Parathyroid adenoma (tissue), 2 donors: ENCODE measurements at regions not wholly inside any gene's neighbourhood (a gene's known extent, or its start where the extent isn't known, plus 50 kb on each side); places are given as distances from the start of the nearest gene placed in this dataset.

ENCODE experiments used
- H2AFZ ChIP-seq: fragments of 300-600 bp; sonication (generic); one replicate; pipeline ENCODE4 v1.7.0; 2017; ENCODE audit warnings: antibody characterized with exemption, mild to moderate bottlenecking
- H3K27ac ChIP-seq: fragments of 300-600 bp; sonication (generic); one replicate; pipeline ENCODE4 v1.7.0; 2017
- H3K27me3 ChIP-seq: fragments of 300-600 bp; sonication (generic); one replicate; pipeline ENCODE4 v1.7.0; 2017; ENCODE audit warnings: low read length; ENCODE audit not compliant: control insufficient read depth, insufficient read depth
- H3K36me3 ChIP-seq: fragments of 300-600 bp; sonication (generic); one replicate; pipeline ENCODE4 v1.7.0; 2017; ENCODE audit warnings: low read length; ENCODE audit not compliant: control insufficient read depth, insufficient read depth
- H3K4me1 ChIP-seq: fragments of 300-600 bp; sonication (generic); one replicate; pipeline ENCODE4 v1.7.0; 2017; ENCODE audit warnings: control low read depth
- H3K4me2 ChIP-seq: fragments of 300-600 bp; sonication (generic); one replicate; pipeline ENCODE4 v1.7.0; 2017; ENCODE audit warnings: low read length
- H3K4me3 ChIP-seq: fragments of 300-600 bp; sonication (generic); one replicate; pipeline ENCODE4 v1.7.0; 2017; ENCODE audit warnings: low read depth, low read length
- H3K79me2 ChIP-seq: fragments of 300-600 bp; sonication (generic); one replicate; pipeline ENCODE4 v1.7.0; 2017; ENCODE audit warnings: control low read depth
- H3K9ac ChIP-seq: fragments of 300-600 bp; sonication (generic); one replicate; pipeline ENCODE4 v1.7.0; 2017; ENCODE audit warnings: mild to moderate bottlenecking
- H3K9me3 ChIP-seq: fragments of 300-600 bp; sonication (generic); one replicate; pipeline ENCODE4 v1.7.0; 2017; ENCODE audit warnings: low read length; ENCODE audit not compliant: control insufficient read depth
- CTCF ChIP-seq: fragments of 300-600 bp; sonication (generic); IDR thresholded peaks from one replicate; pipeline ENCODE4 v1.7.0; 2017; ENCODE audit warnings: antibody characterized with exemption, mild to moderate bottlenecking
- donor health status: primary hyperparathyroidism.

GRCh38 chr4:152161676-152162330 lies 374.1 kb downstream of the FBXW7 start:
- Histone ChIP-seq H3K9ac (no peak overlapping the region), H2AFZ (no peak overlapping the region), H3K36me3 (no peaks in the 10 kb centered on the region), H3K4me2 (no peak overlapping the region), H3K9me3 (no peaks in the 10 kb centered on the region), H3K4me3 (no peak overlapping the region), H3K27me3 (no peaks in the 10 kb centered on the region), H3K27ac (no peak overlapping the region), H3K4me1 (no peaks in the 10 kb centered on the region), H3K79me2 (no peaks in the 10 kb centered on the region)
- no peak for TF ChIP-seq CTCF

GRCh38 chr4:152160225-152160800 lies 375.6 kb downstream of the FBXW7 start:
- no peaks in the 10 kb centered on the region for H3K27me3 ChIP-seq
- H3K4me1 ChIP-seq: no peaks in the 10 kb centered on the region
- no peak overlapping the region for H2AFZ ChIP-seq
- no peaks in the 10 kb centered on the region for H3K79me2 ChIP-seq
- no peaks in the 10 kb centered on the region for H3K36me3 ChIP-seq
- no peak overlapping the region for H3K9ac ChIP-seq
- H3K27ac ChIP-seq: no peak overlapping the region
- no peak overlapping the region for H3K4me3 ChIP-seq
- no peak overlapping the region for H3K4me2 ChIP-seq
- TF ChIP-seq CTCF: no peak
- H3K9me3 ChIP-seq: no peaks in the 10 kb centered on the region

- no peaks in the 10 kb centered on the region for H3K27me3 ChIP-seq
- H3K79me2 ChIP-seq: no peaks in the 10 kb centered on the region
- no peaks in the 10 kb centered on the region for H3K4me1 ChIP-seq
Measured at GRCh38 chr4:152159773-152160172, 376.1 kb downstream of the FBXW7 start.

GRCh38 chr4:152158225-152158624 lies 377.7 kb downstream of the FBXW7 start:
- no peak for TF ChIP-seq CTCF
- H3K27me3 ChIP-seq: no peaks in the 10 kb centered on the region
- H3K9ac ChIP-seq: no peak overlapping the region
- H3K36me3 ChIP-seq: no peaks in the 10 kb centered on the region
- no peaks in the 10 kb centered on the region for H3K9me3 ChIP-seq
- H3K4me2 ChIP-seq: no peak overlapping the region
- H3K79me2 ChIP-seq: no peaks in the 10 kb centered on the region
- no peak overlapping the region for H2AFZ ChIP-seq
- no peak overlapping the region for H3K27ac ChIP-seq
- no peaks in the 10 kb centered on the region for H3K4me1 ChIP-seq
- no peak overlapping the region for H3K4me3 ChIP-seq

More at GRCh38 chr4:152159773-152160172, 376.1 kb downstream of the FBXW7 start:
- no peak overlapping the region for H3K9ac ChIP-seq
- no peak overlapping the region for H3K27ac ChIP-seq
- H3K4me3 ChIP-seq: no peak overlapping the region
- no peaks in the 10 kb centered on the region for H3K9me3 ChIP-seq
- no peak overlapping the region for H3K4me2 ChIP-seq
- no peaks in the 10 kb centered on the region for H3K36me3 ChIP-seq
- H2AFZ ChIP-seq: no peak overlapping the region
- no peak for TF ChIP-seq CTCF

GRCh38 chr4:152157629-152158028 lies 378.3 kb downstream of the FBXW7 start:
- Histone ChIP-seq H3K4me3 (no peak overlapping the region), H3K27ac (no peak overlapping the region), H3K27me3 (no peaks in the 10 kb centered on the region), H3K9ac (no peak overlapping the region), H2AFZ (no peak overlapping the region), H3K4me2 (no peak overlapping the region), H3K4me1 (no peaks in the 10 kb centered on the region), H3K36me3 (no peaks in the 10 kb centered on the region), H3K9me3 (no peaks in the 10 kb centered on the region), H3K79me2 (no peaks in the 10 kb centered on the region)
- no peak for TF ChIP-seq CTCF
